ENCODE measurements at regions not wholly inside any gene's neighbourhood (a gene's known extent, or its start where the extent isn't known, plus 50 kb on each side); places are given as distances from the start of the nearest gene placed in this dataset.

GRCh38 chr4:149927514-149927913, 111.9 kb upstream of the IQCM start:
- no peak for DNase-seq (ENCODE audit: low read depth in 4 of 4, low spot score in 1 of 4)

- DNase-seq (ENCODE audit: low read depth in 4 of 4, low spot score in 1 of 4), result no peak
Measured at GRCh38 chr4:149928507-149928906, 112.9 kb upstream of the IQCM start.

- DNase-seq (ENCODE audit: low read depth in 4 of 4, low spot score in 1 of 4), result no peak
Measured at GRCh38 chr4:149931431-149931830, 115.8 kb upstream of the IQCM start.

GRCh38 chr4:149932188-149932587, 116.5 kb upstream of the IQCM start:
- DNase-seq (ENCODE audit: low read depth in 4 of 4, low spot score in 1 of 4), result no peak

- DNase-seq (ENCODE audit: low read depth in 4 of 4, low spot score in 1 of 4), result no peak
Measured at GRCh38 chr4:149933120-149933519, 117.5 kb upstream of the IQCM start.

- no peak for DNase-seq (ENCODE audit: low read depth in 4 of 4, low spot score in 1 of 4)
Measured at GRCh38 chr4:149933883-149934282, 118.2 kb upstream of the IQCM start.

- no peak for DNase-seq (ENCODE audit: low read depth in 4 of 4, low spot score in 1 of 4)
Measured at GRCh38 chr4:149949381-149949780, 128.9 kb upstream of the DCLK2 start.

GRCh38 chr4:149951152-149951900, 126.9 kb upstream of the DCLK2 start:
- DNase-seq (ENCODE audit: low read depth in 4 of 4, low spot score in 1 of 4), result no peak

- no peak for DNase-seq (ENCODE audit: low read depth in 4 of 4, low spot score in 1 of 4)
Measured at GRCh38 chr4:149952101-149952500, 126.1 kb upstream of the DCLK2 start.

GRCh38 chr4:149952716-149953115, 125.5 kb upstream of the DCLK2 start:
- no peak for DNase-seq (ENCODE audit: low read depth in 4 of 4, low spot score in 1 of 4)

GRCh38 chr4:149955780-149956390, 122.4 kb upstream of the DCLK2 start:
- no peak for DNase-seq (ENCODE audit: low read depth in 4 of 4, low spot score in 1 of 4)

GRCh38 chr4:149956678-149957077, 121.6 kb upstream of the DCLK2 start:
- DNase-seq (ENCODE audit: low read depth in 4 of 4, low spot score in 1 of 4), result no peak

- no peak for DNase-seq (ENCODE audit: low read depth in 4 of 4, low spot score in 1 of 4)
Measured at GRCh38 chr4:149961876-149962597, 116.2 kb upstream of the DCLK2 start.

- DNase-seq (ENCODE audit: low read depth in 4 of 4, low spot score in 1 of 4), result no peak
Measured at GRCh38 chr4:149964001-149964796, 114.0 kb upstream of the DCLK2 start.

- DNase-seq (ENCODE audit: low read depth in 4 of 4, low spot score in 1 of 4), result no peak
Measured at GRCh38 chr4:149965206-149965605, 113.0 kb upstream of the DCLK2 start.

- no peak for DNase-seq (ENCODE audit: low read depth in 4 of 4, low spot score in 1 of 4)
Measured at GRCh38 chr4:149972407-149972806, 105.8 kb upstream of the DCLK2 start.

GRCh38 chr4:149973181-149973580, 105.1 kb upstream of the DCLK2 start:
- DNase-seq (ENCODE audit: low read depth in 4 of 4, low spot score in 1 of 4), result no peak

GRCh38 chr4:149975172-149975571, 103.1 kb upstream of the DCLK2 start:
- no peak for DNase-seq (ENCODE audit: low read depth in 4 of 4, low spot score in 1 of 4)

- no peak for DNase-seq (ENCODE audit: low read depth in 4 of 4, low spot score in 1 of 4)
Measured at GRCh38 chr4:149980121-149980682, 98.0 kb upstream of the DCLK2 start.

- peak; percentile 3 to 30 (median 17) for DNase-seq (ENCODE audit: low read depth in 4 of 4, low spot score in 1 of 4)
Measured at GRCh38 chr4:149980941-149981340, 97.3 kb upstream of the DCLK2 start.

- no peak for DNase-seq (ENCODE audit: low read depth in 4 of 4, low spot score in 1 of 4)
Measured at GRCh38 chr4:149983401-149983800, 94.8 kb upstream of the DCLK2 start.

All from stimulated activated CD4-positive, alpha-beta T cell treated with anti-CD3 and anti-CD28 coated beads, Interleukin-1b, Interleukin-23, amount 100 ng/mL, for 24 hours (primary cell).